ENCODE measurements at regions not wholly inside any gene's neighbourhood (a gene's known extent, or its start where the extent isn't known, plus 50 kb on each side); places are given as distances from the start of the nearest gene placed in this dataset.

- H3K9me3 Mint-ChIP-seq (ENCODE audit: insufficient read depth), result no peaks in the 10 kb centered on the region
- no peak overlapping the region for H3K27ac Mint-ChIP-seq
- Histone ChIP-seq H3K79me2 (ENCODE audit: control insufficient read depth, insufficient read depth, low read length) (no peaks in the 10 kb centered on the region), H4K20me1 (ENCODE audit: control insufficient read depth, insufficient read depth, low read length, poor library complexity, severe bottlenecking) (no peaks in the 10 kb centered on the region), H3K9me3 (ENCODE audit: control extremely low read depth in 1 of 3, control insufficient read depth in 2 of 3, insufficient read depth in 1 of 3, low read length in 2 of 3) (no peaks in the 10 kb centered on the region), H3K27me3 (replicated peaks in 1 of 4; ENCODE audit: control extremely low read depth in 1 of 4, control insufficient read depth in 3 of 4, insufficient read depth in 4 of 4, low read length in 3 of 4) (peaks cover 0 to 4% (median 0%) of the 10 kb centered on the region in 4 experiments), H3K4me1 (ENCODE audit: control insufficient read depth in 2 of 2, insufficient read depth in 2 of 2, low read length in 2 of 2) (no peaks in the 10 kb centered on the region), H3K4me3 (ENCODE audit: control extremely low read depth in 1 of 5, extremely low read depth in 1 of 5, insufficient read depth in 1 of 5, low read depth in 2 of 5, low read length in 4 of 5) (no peak overlapping the region), H3K27ac (ENCODE audit: low read length in 2 of 2) (no peak overlapping the region), H2AFZ (ENCODE audit: insufficient read depth, low read depth, low read length, poor library complexity, severe bottlenecking) (no peak overlapping the region), H3K9ac (ENCODE audit: low read length) (no peak overlapping the region), H3K4me2 (replicated peaks; ENCODE audit: low read depth, low read length, poor library complexity, severe bottlenecking) (no peak overlapping the region), H3K36me3 (replicated peaks in 1 of 2; ENCODE audit: control extremely low read depth in 1 of 2, control insufficient read depth in 1 of 2, extremely low read depth in 1 of 2, insufficient read depth in 2 of 2, low read length in 1 of 2) (no peaks in the 10 kb centered on the region)
- POLR2A ChIA-PET, result no interaction called here
- TF ChIP-seq EZH2 (IDR thresholded peaks at IDR 0.05; ENCODE audit: borderline replicate concordance, insufficient read depth, low read depth, low read length, poor library complexity, severe bottlenecking), result no peak
- H3K4me3 Mint-ChIP-seq, result no peak overlapping the region
- ATAC-seq (ENCODE audit: low read depth) (no peak), DNase-seq (no peak)
- intact Hi-C loops (cut with micrococcal nuclease), result no loop called here
- H3K27me3 Mint-ChIP-seq, result peaks cover 10% of the 10 kb centered on the region
- WGBS (ENCODE audit: insufficient coverage), result no CpG with 5 or more reads among the region's 1 CpG
- CTCF ChIA-PET, result no interaction called here
- no peaks in the 10 kb centered on the region for H3K4me1 Mint-ChIP-seq
These were observed 543.1 kb downstream of the HTR7 start for GRCh38 chr10:90314718-90315117.

- no peak overlapping the region for H3K4me2 ChIP-seq (replicated peaks; ENCODE audit: low read depth, low read length, poor library complexity, severe bottlenecking)
- Mint-ChIP-seq H3K27ac (no peak overlapping the region), H3K9me3 (ENCODE audit: insufficient read depth) (no peaks in the 10 kb centered on the region), H3K4me1 (no peaks in the 10 kb centered on the region), H3K27me3 (peaks cover 11% of the 10 kb centered on the region), H3K4me3 (no peak overlapping the region)
- CTCF ChIA-PET, result no interaction called here
- H3K27me3 ChIP-seq (replicated peaks in 1 of 4; ENCODE audit: control extremely low read depth in 1 of 4, control insufficient read depth in 3 of 4, insufficient read depth in 4 of 4, low read length in 3 of 4), result peaks cover 0 to 4% (median 0%) of the 10 kb centered on the region in 4 experiments
- no peaks in the 10 kb centered on the region for H3K9me3 ChIP-seq (ENCODE audit: control extremely low read depth in 1 of 3, control insufficient read depth in 2 of 3, insufficient read depth in 1 of 3, low read length in 2 of 3)
- H2AFZ ChIP-seq (ENCODE audit: insufficient read depth, low read depth, low read length, poor library complexity, severe bottlenecking), result no peak overlapping the region
- POLR2A ChIA-PET, result no interaction called here
- H4K20me1 ChIP-seq (ENCODE audit: control insufficient read depth, insufficient read depth, low read length, poor library complexity, severe bottlenecking), result no peaks in the 10 kb centered on the region
- no peak overlapping the region for H3K27ac ChIP-seq (ENCODE audit: low read length in 2 of 2)
- no CpG with 5 or more reads among the region's 3 CpGs for WGBS (ENCODE audit: insufficient coverage)
- intact Hi-C loops (cut with micrococcal nuclease), result no loop called here
- DNase-seq, result no peak
- no peak for TF ChIP-seq CTCF (IDR thresholded peaks at IDR 0.05)
- TF ChIP-seq EZH2 (IDR thresholded peaks at IDR 0.05; ENCODE audit: borderline replicate concordance, insufficient read depth, low read depth, low read length, poor library complexity, severe bottlenecking), result no peak
- H3K4me3 ChIP-seq (ENCODE audit: control extremely low read depth in 1 of 5, extremely low read depth in 1 of 5, insufficient read depth in 1 of 5, low read depth in 2 of 5, low read length in 4 of 5), result no peak overlapping the region
- H3K79me2 ChIP-seq (ENCODE audit: control insufficient read depth, insufficient read depth, low read length), result no peaks in the 10 kb centered on the region
- H3K36me3 ChIP-seq (replicated peaks in 1 of 2; ENCODE audit: control extremely low read depth in 1 of 2, control insufficient read depth in 1 of 2, extremely low read depth in 1 of 2, insufficient read depth in 2 of 2, low read length in 1 of 2), result no peaks in the 10 kb centered on the region
- no peak for ATAC-seq (ENCODE audit: low read depth)
- H3K9ac ChIP-seq (ENCODE audit: low read length), result no peak overlapping the region
- H3K4me1 ChIP-seq (ENCODE audit: control insufficient read depth in 2 of 2, insufficient read depth in 2 of 2, low read length in 2 of 2), result no peaks in the 10 kb centered on the region
These were observed 540.7 kb downstream of the HTR7 start for GRCh38 chr10:90317172-90317571.

All from B cell (primary cell).